ENCODE measurements at regions not wholly inside any gene's neighbourhood (a gene's known extent, or its start where the extent isn't known, plus 50 kb on each side); places are given as distances from the start of the nearest gene placed in this dataset.
A peak's percentile ranks its signal among the peaks of the same experiment; 100 is the strongest.

GRCh38 chr13:82002710-82003109, 1661.8 kb upstream of the SPRY2 start:
- no peak for DNase-seq (ENCODE audit: low read depth, low spot score)
- Histone ChIP-seq H3K4me3 (ENCODE audit: low read length) (no peak overlapping the region), H3K4me1 (ENCODE audit: control insufficient read depth, insufficient read depth, low read length) (no peaks in the 10 kb centered on the region), H3K36me3 (ENCODE audit: control insufficient read depth, insufficient read depth, low read length) (no peaks in the 10 kb centered on the region), H3K27me3 (ENCODE audit: control insufficient read depth, insufficient read depth, low read length) (no peaks in the 10 kb centered on the region), H3K27ac (ENCODE audit: low read length) (no peak overlapping the region), H3K9me3 (ENCODE audit: control insufficient read depth, insufficient read depth, low read length) (no peaks in the 10 kb centered on the region)
- no CpG with 5 or more reads among the region's 3 CpGs for WGBS (ENCODE audit: insufficient coverage, insufficient read length)

GRCh38 chr13:81995316-81995715, 1654.4 kb upstream of the SPRY2 start:
- Histone ChIP-seq H3K27ac (ENCODE audit: low read length) (no peak overlapping the region), H3K36me3 (ENCODE audit: control insufficient read depth, insufficient read depth, low read length) (no peaks in the 10 kb centered on the region), H3K27me3 (ENCODE audit: control insufficient read depth, insufficient read depth, low read length) (no peaks in the 10 kb centered on the region), H3K9me3 (ENCODE audit: control insufficient read depth, insufficient read depth, low read length) (no peaks in the 10 kb centered on the region), H3K4me1 (ENCODE audit: control insufficient read depth, insufficient read depth, low read length) (peaks cover 3% of the 10 kb centered on the region; the same call in 1 of the 2 replicates), H3K4me3 (ENCODE audit: low read length) (no peak overlapping the region)
- DNase-seq (ENCODE audit: low read depth, low spot score) = no peak
- no CpG with 5 or more reads among the region's 3 CpGs for WGBS (ENCODE audit: insufficient coverage, insufficient read length)

GRCh38 chr13:81990652-81991051, 1649.7 kb upstream of the SPRY2 start:
- Histone ChIP-seq H3K4me3 (ENCODE audit: low read length) (no peak overlapping the region), H3K36me3 (ENCODE audit: control insufficient read depth, insufficient read depth, low read length) (no peaks in the 10 kb centered on the region), H3K27ac (ENCODE audit: low read length) (no peak overlapping the region), H3K9me3 (ENCODE audit: control insufficient read depth, insufficient read depth, low read length) (no peaks in the 10 kb centered on the region), H3K4me1 (ENCODE audit: control insufficient read depth, insufficient read depth, low read length) (peaks cover 3% of the 10 kb centered on the region; the same call in 1 of the 2 replicates), H3K27me3 (ENCODE audit: control insufficient read depth, insufficient read depth, low read length) (no peaks in the 10 kb centered on the region)
- DNase-seq (ENCODE audit: low read depth, low spot score) = peak; percentile 39
- WGBS (ENCODE audit: insufficient coverage, insufficient read length) = no CpG with 5 or more reads among the region's 6 CpGs

GRCh38 chr13:81988567-81988966, 1647.6 kb upstream of the SPRY2 start:
- no peaks in the 10 kb centered on the region for H3K9me3 ChIP-seq (ENCODE audit: control insufficient read depth, insufficient read depth, low read length)
- WGBS (ENCODE audit: insufficient coverage, insufficient read length) = no CpG with 5 or more reads among the region's 3 CpGs
- peaks cover 3% of the 10 kb centered on the region; the same call in 1 of the 2 replicates for H3K4me1 ChIP-seq (ENCODE audit: control insufficient read depth, insufficient read depth, low read length)
- H3K4me3 ChIP-seq (ENCODE audit: low read length) = no peak overlapping the region
- DNase-seq (ENCODE audit: low read depth, low spot score) = no peak
- H3K27me3 ChIP-seq (ENCODE audit: control insufficient read depth, insufficient read depth, low read length) = no peaks in the 10 kb centered on the region
- no peak overlapping the region for H3K27ac ChIP-seq (ENCODE audit: low read length)
- H3K36me3 ChIP-seq (ENCODE audit: control insufficient read depth, insufficient read depth, low read length) = no peaks in the 10 kb centered on the region

GRCh38 chr13:81987677-81988357, 1646.9 kb upstream of the SPRY2 start:
- H3K4me1 ChIP-seq (ENCODE audit: control insufficient read depth, insufficient read depth, low read length) = peaks cover 3% of the 10 kb centered on the region; the same call in 1 of the 2 replicates
- WGBS (ENCODE audit: insufficient coverage, insufficient read length) = no CpG with 5 or more reads among the region's 3 CpGs
- H3K4me3 ChIP-seq (ENCODE audit: low read length) = no peak overlapping the region
- no peak overlapping the region for H3K27ac ChIP-seq (ENCODE audit: low read length)
- H3K36me3 ChIP-seq (ENCODE audit: control insufficient read depth, insufficient read depth, low read length) = no peaks in the 10 kb centered on the region
- DNase-seq (ENCODE audit: low read depth, low spot score) = peak; percentile 31
- H3K27me3 ChIP-seq (ENCODE audit: control insufficient read depth, insufficient read depth, low read length) = no peaks in the 10 kb centered on the region
- no peaks in the 10 kb centered on the region for H3K9me3 ChIP-seq (ENCODE audit: control insufficient read depth, insufficient read depth, low read length)

- no peaks in the 10 kb centered on the region for H3K9me3 ChIP-seq (ENCODE audit: control insufficient read depth, insufficient read depth, low read length)
- DNase-seq (ENCODE audit: low read depth, low spot score) = no peak
- H3K4me3 ChIP-seq (ENCODE audit: low read length) = no peak overlapping the region
- H3K27ac ChIP-seq (ENCODE audit: low read length) = no peak overlapping the region
- H3K36me3 ChIP-seq (ENCODE audit: control insufficient read depth, insufficient read depth, low read length) = no peaks in the 10 kb centered on the region
- H3K4me1 ChIP-seq (ENCODE audit: control insufficient read depth, insufficient read depth, low read length) = peaks cover 3% of the 10 kb centered on the region; the same call in 1 of the 2 replicates
- H3K27me3 ChIP-seq (ENCODE audit: control insufficient read depth, insufficient read depth, low read length) = no peaks in the 10 kb centered on the region
Measured at GRCh38 chr13:81987159-81987558, 1646.2 kb upstream of the SPRY2 start.

GRCh38 chr13:81986308-81986707, 1645.4 kb upstream of the SPRY2 start:
- Histone ChIP-seq H3K27me3 (ENCODE audit: control insufficient read depth, insufficient read depth, low read length) (no peaks in the 10 kb centered on the region), H3K36me3 (ENCODE audit: control insufficient read depth, insufficient read depth, low read length) (no peaks in the 10 kb centered on the region), H3K27ac (ENCODE audit: low read length) (no peak overlapping the region), H3K4me1 (ENCODE audit: control insufficient read depth, insufficient read depth, low read length) (peaks cover 3% of the 10 kb centered on the region; the same call in 1 of the 2 replicates), H3K4me3 (ENCODE audit: low read length) (no peak overlapping the region), H3K9me3 (ENCODE audit: control insufficient read depth, insufficient read depth, low read length) (no peaks in the 10 kb centered on the region)
- WGBS (ENCODE audit: insufficient coverage, insufficient read length) = no CpG with 5 or more reads among the region's 1 CpG
- DNase-seq (ENCODE audit: low read depth, low spot score) = no peak

- Histone ChIP-seq H3K4me3 (ENCODE audit: low read length) (no peak overlapping the region), H3K27me3 (ENCODE audit: control insufficient read depth, insufficient read depth, low read length) (no peaks in the 10 kb centered on the region), H3K36me3 (ENCODE audit: control insufficient read depth, insufficient read depth, low read length) (no peaks in the 10 kb centered on the region), H3K27ac (ENCODE audit: low read length) (no peak overlapping the region), H3K4me1 (ENCODE audit: control insufficient read depth, insufficient read depth, low read length) (no peaks in the 10 kb centered on the region), H3K9me3 (ENCODE audit: control insufficient read depth, insufficient read depth, low read length) (no peaks in the 10 kb centered on the region)
- peak; percentile 31 for DNase-seq (ENCODE audit: low read depth, low spot score)
Measured at GRCh38 chr13:81957121-81957520, 1616.2 kb upstream of the SPRY2 start.

GRCh38 chr13:81929988-81930387, 1589.1 kb upstream of the SPRY2 start:
- WGBS (ENCODE audit: insufficient coverage, insufficient read length) = no CpG with 5 or more reads among the region's 3 CpGs
- Histone ChIP-seq H3K36me3 (ENCODE audit: control insufficient read depth, insufficient read depth, low read length) (no peaks in the 10 kb centered on the region), H3K9me3 (ENCODE audit: control insufficient read depth, insufficient read depth, low read length) (no peaks in the 10 kb centered on the region), H3K4me1 (ENCODE audit: control insufficient read depth, insufficient read depth, low read length) (peaks cover 1% of the 10 kb centered on the region; the same call in 1 of the 2 replicates), H3K27ac (ENCODE audit: low read length) (no peak overlapping the region), H3K27me3 (ENCODE audit: control insufficient read depth, insufficient read depth, low read length) (no peaks in the 10 kb centered on the region), H3K4me3 (ENCODE audit: low read length) (no peak overlapping the region)
- peak; percentile 25 for DNase-seq (ENCODE audit: low read depth, low spot score)

- Histone ChIP-seq H3K9me3 (ENCODE audit: control insufficient read depth, insufficient read depth, low read length) (no peaks in the 10 kb centered on the region), H3K36me3 (ENCODE audit: control insufficient read depth, insufficient read depth, low read length) (no peaks in the 10 kb centered on the region), H3K4me1 (ENCODE audit: control insufficient read depth, insufficient read depth, low read length) (peaks cover 1% of the 10 kb centered on the region; the same call in 1 of the 2 replicates), H3K27me3 (ENCODE audit: control insufficient read depth, insufficient read depth, low read length) (no peaks in the 10 kb centered on the region), H3K4me3 (ENCODE audit: low read length) (no peak overlapping the region), H3K27ac (ENCODE audit: low read length) (no peak overlapping the region)
- no peak for DNase-seq (ENCODE audit: low read depth, low spot score)
Measured at GRCh38 chr13:81927347-81927746, 1586.4 kb upstream of the SPRY2 start.

GRCh38 chr13:81917810-81918209, 1576.9 kb upstream of the SPRY2 start:
- no peaks in the 10 kb centered on the region for H3K36me3 ChIP-seq (ENCODE audit: control insufficient read depth, insufficient read depth, low read length)
- H3K4me3 ChIP-seq (ENCODE audit: low read length) = no peak overlapping the region
- H3K27ac ChIP-seq (ENCODE audit: low read length) = no peak overlapping the region
- DNase-seq (ENCODE audit: low read depth, low spot score) = no peak
- no peaks in the 10 kb centered on the region for H3K27me3 ChIP-seq (ENCODE audit: control insufficient read depth, insufficient read depth, low read length)
- H3K9me3 ChIP-seq (ENCODE audit: control insufficient read depth, insufficient read depth, low read length) = no peaks in the 10 kb centered on the region
- H3K4me1 ChIP-seq (ENCODE audit: control insufficient read depth, insufficient read depth, low read length) = no peaks in the 10 kb centered on the region
- no CpG with 5 or more reads among the region's 2 CpGs for WGBS (ENCODE audit: insufficient coverage, insufficient read length)
